HG03159 (cell line): ENCODE measurements at regions not wholly inside any gene's neighbourhood (a gene's known extent, or its start where the extent isn't known, plus 50 kb on each side); places are given as distances from the start of the nearest gene placed in this dataset.
"Not testable (repeated sequence)": the region's sequence is repeated elsewhere in the genome, so short reads cannot be mapped to it uniquely, and the experiment has no call there.

Experiments used
- ATAC-seq: cut with Tn5 transposase; IDR thresholded peaks from one replicate; pipeline ENCODE4 v1.9.1; 2021; ENCODE audit warnings: mild to moderate bottlenecking, moderate library complexity; ENCODE audit not compliant: unreplicated experiment

- ATAC-seq = no peak
Observed at GRCh38 chr17:33560165-33560564, 267.1 kb upstream of the ASIC2 start.

- ATAC-seq = no peak
Observed at GRCh38 chr17:33560871-33561270, 267.8 kb upstream of the ASIC2 start.

- ATAC-seq = no peak
Observed at GRCh38 chr17:33561569-33562334, 268.7 kb upstream of the ASIC2 start.

GRCh38 chr17:33562792-33563191 lies 269.7 kb upstream of the ASIC2 start:
- ATAC-seq = no peak

- ATAC-seq = no peak
Observed at GRCh38 chr17:33564146-33564545, 271.1 kb upstream of the ASIC2 start.

- ATAC-seq = no peak
Observed at GRCh38 chr17:33567223-33567622, 274.1 kb upstream of the ASIC2 start.

GRCh38 chr17:33572615-33573014 lies 279.5 kb upstream of the ASIC2 start:
- no peak for ATAC-seq

- ATAC-seq = no peak
Observed at GRCh38 chr17:33574942-33575445, 281.9 kb upstream of the ASIC2 start.

- ATAC-seq = not testable (repeated sequence)
Observed at GRCh38 chr17:33579740-33580139, 286.6 kb upstream of the ASIC2 start.

- no peak for ATAC-seq
Observed at GRCh38 chr17:33580215-33580614, 287.1 kb upstream of the ASIC2 start.

GRCh38 chr17:33582661-33583060 lies 289.6 kb upstream of the ASIC2 start:
- ATAC-seq = no peak

GRCh38 chr17:33583518-33584417 lies 290.7 kb upstream of the ASIC2 start:
- ATAC-seq = no peak

- no peak for ATAC-seq
Observed at GRCh38 chr17:33593991-33594390, 300.9 kb upstream of the ASIC2 start.

- ATAC-seq = no peak
Observed at GRCh38 chr17:33595828-33596227, 302.7 kb upstream of the ASIC2 start.

- no peak for ATAC-seq
Observed at GRCh38 chr17:33596899-33597298, 303.8 kb upstream of the ASIC2 start.

- no peak for ATAC-seq
Observed at GRCh38 chr17:33598797-33599196, 305.7 kb upstream of the ASIC2 start.

- ATAC-seq = no peak
Observed at GRCh38 chr17:33602981-33603380, 309.9 kb upstream of the ASIC2 start.

- no peak for ATAC-seq
Observed at GRCh38 chr17:33603789-33604188, 310.7 kb upstream of the ASIC2 start.

- no peak for ATAC-seq
Observed at GRCh38 chr17:33611532-33611931, 318.4 kb upstream of the ASIC2 start.

GRCh38 chr17:33615861-33616260 lies 322.8 kb upstream of the ASIC2 start:
- no peak for ATAC-seq

GRCh38 chr17:33623841-33624240 lies 330.7 kb upstream of the ASIC2 start:
- no peak for ATAC-seq
